Testis (tissue), 2 donors: ENCODE measurements at regions not wholly inside any gene's neighbourhood (a gene's known extent, or its start where the extent isn't known, plus 50 kb on each side); places are given as distances from the start of the nearest gene placed in this dataset.

Experiments
- CTCF ChIP-seq, 3 experiments: fragments of 450-650 bp in 2 of 3; fragments of 200-600 bp in 1 of 3; sonication (generic) in 1 of 3; IDR thresholded peaks; one replicate each; pipeline ENCODE4 v1.5.1; 2016 to 2019; ENCODE audit warnings: antibody characterized with exemption in 3 of 3, mild to moderate bottlenecking in 2 of 3, moderate library complexity in 1 of 3
- POLR2A ChIP-seq: fragments of 450-650 bp; IDR thresholded peaks from one replicate; pipeline ENCODE4 v1.6.1; 2017; ENCODE audit warnings: antibody characterized with exemption, mild to moderate bottlenecking, moderate library complexity

GRCh38 chrX:134073341-134073740 lies 87.9 kb upstream of the GPC3 start:
- TF ChIP-seq POLR2A = no peak
- no peak for TF ChIP-seq CTCF (IDR thresholded peaks at IDR 0.05)
